Prostate gland (tissue), 2 donors: ENCODE measurements at regions not wholly inside any gene's neighbourhood (a gene's known extent, or its start where the extent isn't known, plus 50 kb on each side); places are given as distances from the start of the nearest gene placed in this dataset.

Experiments used
- POLR2A ChIP-seq: fragments of 450-650 bp; IDR thresholded peaks from one replicate; pipeline ENCODE4 v1.6.1; 2016; ENCODE audit warnings: antibody characterized with exemption, mild to moderate bottlenecking
- POLR2AphosphoS5 ChIP-seq: sonication (generic); formaldehyde crosslinking; IDR thresholded peaks from one replicate; pipeline ENCODE4 v1.6.1; 2017; ENCODE audit warnings: antibody characterized with exemption
- TF ChIP-seq, protein P1 (sequence below), 4 experiments: fragments of 200-600 bp in 2 of 4; fragments of 450-650 bp in 2 of 4; sonication (generic) in 2 of 4; IDR thresholded peaks; 1 replicate in 3 of 4; 2 replicates in 1 of 4; pipeline ENCODE4 v1.5.1; 2016 to 2019; ENCODE audit warnings: antibody characterized with exemption in 4 of 4, mild to moderate bottlenecking in 2 of 4, moderate library complexity in 2 of 4

DNA sequence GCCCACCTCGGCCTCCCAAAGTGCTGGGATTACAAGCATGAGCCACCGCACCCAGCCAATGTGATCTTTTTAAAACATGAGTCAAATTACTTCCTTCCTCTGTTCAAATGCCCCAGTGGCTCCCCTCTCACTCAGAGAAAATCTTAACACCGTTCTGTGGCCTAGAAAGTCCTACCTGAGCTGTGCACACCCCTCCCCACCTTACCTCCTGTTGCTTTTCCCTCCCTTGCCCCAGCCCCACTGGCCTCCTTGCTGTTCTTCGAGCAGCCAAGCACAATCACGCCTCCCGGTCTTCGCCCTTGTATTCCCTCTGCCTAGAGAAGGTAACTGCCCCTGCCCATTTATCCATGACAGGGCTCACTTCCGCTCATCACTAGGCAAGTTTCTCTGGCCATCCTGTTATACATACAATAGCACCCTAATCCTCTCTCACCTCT is 62.6 kb upstream of the RPL11 start:
- TF ChIP-seq POLR2A (no peak), POLR2AphosphoS5 (no peak)
- TF ChIP-seq, protein P1, sequence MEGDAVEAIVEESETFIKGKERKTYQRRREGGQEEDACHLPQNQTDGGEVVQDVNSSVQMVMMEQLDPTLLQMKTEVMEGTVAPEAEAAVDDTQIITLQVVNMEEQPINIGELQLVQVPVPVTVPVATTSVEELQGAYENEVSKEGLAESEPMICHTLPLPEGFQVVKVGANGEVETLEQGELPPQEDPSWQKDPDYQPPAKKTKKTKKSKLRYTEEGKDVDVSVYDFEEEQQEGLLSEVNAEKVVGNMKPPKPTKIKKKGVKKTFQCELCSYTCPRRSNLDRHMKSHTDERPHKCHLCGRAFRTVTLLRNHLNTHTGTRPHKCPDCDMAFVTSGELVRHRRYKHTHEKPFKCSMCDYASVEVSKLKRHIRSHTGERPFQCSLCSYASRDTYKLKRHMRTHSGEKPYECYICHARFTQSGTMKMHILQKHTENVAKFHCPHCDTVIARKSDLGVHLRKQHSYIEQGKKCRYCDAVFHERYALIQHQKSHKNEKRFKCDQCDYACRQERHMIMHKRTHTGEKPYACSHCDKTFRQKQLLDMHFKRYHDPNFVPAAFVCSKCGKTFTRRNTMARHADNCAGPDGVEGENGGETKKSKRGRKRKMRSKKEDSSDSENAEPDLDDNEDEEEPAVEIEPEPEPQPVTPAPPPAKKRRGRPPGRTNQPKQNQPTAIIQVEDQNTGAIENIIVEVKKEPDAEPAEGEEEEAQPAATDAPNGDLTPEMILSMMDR (IDR thresholded peaks at IDR 0.05) = no peak
